ENCODE measurements at regions not wholly inside any gene's neighbourhood (a gene's known extent, or its start where the extent isn't known, plus 50 kb on each side); places are given as distances from the start of the nearest gene placed in this dataset.

GRCh38 chr9:13896047-13896446 is 417.9 kb downstream of the NFIB start:
- Histone ChIP-seq H3K4me3 (ENCODE audit: low read length) (no peak overlapping the region), H3K27me3 (ENCODE audit: control insufficient read depth, low read length) (no peaks in the 10 kb centered on the region), H4K20me1 (ENCODE audit: control insufficient read depth, insufficient read depth, low read depth, low read length) (no peaks in the 10 kb centered on the region), H3F3A (ENCODE audit: control insufficient read depth, insufficient read depth) (no peaks in the 10 kb centered on the region), H3K9me2 (replicated peaks; ENCODE audit: control insufficient read depth, low read length) (no peaks in the 10 kb centered on the region), H3K36me3 (ENCODE audit: control insufficient read depth, low read length) (no peaks in the 10 kb centered on the region), H3K9me3 (ENCODE audit: control insufficient read depth, insufficient read depth, low read length) (no peaks in the 10 kb centered on the region), H3K27ac (ENCODE audit: low read depth, low read length) (no peak overlapping the region), H3K79me2 (ENCODE audit: control insufficient read depth, low read length) (no peaks in the 10 kb centered on the region), H3K4me1 (ENCODE audit: control insufficient read depth, low read length) (no peaks in the 10 kb centered on the region), H3K4me2 (ENCODE audit: low read length) (no peak overlapping the region)
- no peak for TF ChIP-seq EZH2phosphoT487 (IDR thresholded peaks at IDR 0.05; ENCODE audit: borderline replicate concordance, low read length)
- no peak for TF ChIP-seq CTCF (IDR thresholded peaks at IDR 0.05; ENCODE audit: low read depth, low read length, poor library complexity, severe bottlenecking)

GRCh38 chr9:13885258-13885657 is 428.7 kb downstream of the NFIB start:
- H4K20me1 ChIP-seq (ENCODE audit: control insufficient read depth, insufficient read depth, low read depth, low read length), result no peaks in the 10 kb centered on the region
- H3K79me2 ChIP-seq (ENCODE audit: control insufficient read depth, low read length), result no peaks in the 10 kb centered on the region
- H3K36me3 ChIP-seq (ENCODE audit: control insufficient read depth, low read length), result no peaks in the 10 kb centered on the region
- no peak overlapping the region for H3K27ac ChIP-seq (ENCODE audit: low read depth, low read length)
- no peaks in the 10 kb centered on the region for H3F3A ChIP-seq (ENCODE audit: control insufficient read depth, insufficient read depth)
- no peaks in the 10 kb centered on the region for H3K4me1 ChIP-seq (ENCODE audit: control insufficient read depth, low read length)
- H3K4me2 ChIP-seq (ENCODE audit: low read length), result no peak overlapping the region
- no peak overlapping the region for H3K4me3 ChIP-seq (ENCODE audit: low read length)
- H3K27me3 ChIP-seq (ENCODE audit: control insufficient read depth, low read length), result no peaks in the 10 kb centered on the region
- no peaks in the 10 kb centered on the region for H3K9me3 ChIP-seq (ENCODE audit: control insufficient read depth, insufficient read depth, low read length)
- TF ChIP-seq CTCF (IDR thresholded peaks at IDR 0.05; ENCODE audit: low read depth, low read length, poor library complexity, severe bottlenecking) (no peak), EZH2phosphoT487 (IDR thresholded peaks at IDR 0.05; ENCODE audit: borderline replicate concordance, low read length) (no peak)
- no peaks in the 10 kb centered on the region for H3K9me2 ChIP-seq (replicated peaks; ENCODE audit: control insufficient read depth, low read length)

GRCh38 chr9:13879981-13880380 is 434.0 kb downstream of the NFIB start:
- no peak overlapping the region for H3K27ac ChIP-seq (ENCODE audit: low read depth, low read length)
- H3K9me2 ChIP-seq (replicated peaks; ENCODE audit: control insufficient read depth, low read length), result no peaks in the 10 kb centered on the region
- H3K27me3 ChIP-seq (ENCODE audit: control insufficient read depth, low read length), result no peaks in the 10 kb centered on the region
- H3F3A ChIP-seq (ENCODE audit: control insufficient read depth, insufficient read depth), result no peaks in the 10 kb centered on the region
- H3K4me2 ChIP-seq (ENCODE audit: low read length), result no peak overlapping the region
- H3K36me3 ChIP-seq (ENCODE audit: control insufficient read depth, low read length), result no peaks in the 10 kb centered on the region
- H3K4me1 ChIP-seq (ENCODE audit: control insufficient read depth, low read length), result no peaks in the 10 kb centered on the region
- no peaks in the 10 kb centered on the region for H3K9me3 ChIP-seq (ENCODE audit: control insufficient read depth, insufficient read depth, low read length)
- H4K20me1 ChIP-seq (ENCODE audit: control insufficient read depth, insufficient read depth, low read depth, low read length), result no peaks in the 10 kb centered on the region
- no peak for TF ChIP-seq CTCF (IDR thresholded peaks at IDR 0.05; ENCODE audit: low read depth, low read length, poor library complexity, severe bottlenecking)
- no peak for TF ChIP-seq EZH2phosphoT487 (IDR thresholded peaks at IDR 0.05; ENCODE audit: borderline replicate concordance, low read length)
- no peaks in the 10 kb centered on the region for H3K79me2 ChIP-seq (ENCODE audit: control insufficient read depth, low read length)
- no peak overlapping the region for H3K4me3 ChIP-seq (ENCODE audit: low read length)

GRCh38 chr9:13879011-13879410 is 434.9 kb downstream of the NFIB start:
- no peak overlapping the region for H3K27ac ChIP-seq (ENCODE audit: low read depth, low read length)
- no peak overlapping the region for H3K4me2 ChIP-seq (ENCODE audit: low read length)
- H3K9me3 ChIP-seq (ENCODE audit: control insufficient read depth, insufficient read depth, low read length), result no peaks in the 10 kb centered on the region
- H3K9me2 ChIP-seq (replicated peaks; ENCODE audit: control insufficient read depth, low read length), result no peaks in the 10 kb centered on the region
- H3F3A ChIP-seq (ENCODE audit: control insufficient read depth, insufficient read depth), result no peaks in the 10 kb centered on the region
- TF ChIP-seq CTCF (IDR thresholded peaks at IDR 0.05; ENCODE audit: low read depth, low read length, poor library complexity, severe bottlenecking) (no peak), EZH2phosphoT487 (IDR thresholded peaks at IDR 0.05; ENCODE audit: borderline replicate concordance, low read length) (no peak)
- no peaks in the 10 kb centered on the region for H3K36me3 ChIP-seq (ENCODE audit: control insufficient read depth, low read length)
- H3K4me3 ChIP-seq (ENCODE audit: low read length), result no peak overlapping the region
- no peaks in the 10 kb centered on the region for H3K27me3 ChIP-seq (ENCODE audit: control insufficient read depth, low read length)
- no peaks in the 10 kb centered on the region for H3K79me2 ChIP-seq (ENCODE audit: control insufficient read depth, low read length)
- H3K4me1 ChIP-seq (ENCODE audit: control insufficient read depth, low read length), result no peaks in the 10 kb centered on the region
- no peaks in the 10 kb centered on the region for H4K20me1 ChIP-seq (ENCODE audit: control insufficient read depth, insufficient read depth, low read depth, low read length)

All from DOHH2 (cell line).